CD14-positive monocyte (primary cell): ENCODE measurements at regions not wholly inside any gene's neighbourhood (a gene's known extent, or its start where the extent isn't known, plus 50 kb on each side); places are given as distances from the start of the nearest gene placed in this dataset.

Experiments used
- DNase-seq, 3 donors: peaks; one replicate each; pipeline ENCODE4 v3.0.0-alpha.2; 2011 to 2022
- H2AFZ ChIP-seq: 2 replicates; pipeline ENCODE4 v1.6.0; 2012; ENCODE audit warnings: mild to moderate bottlenecking, low read depth, low read length, inconsistent platforms; ENCODE audit not compliant: insufficient read depth, poor library complexity, severe bottlenecking
- H3K27ac ChIP-seq, 2 donors: 1 replicate in 1 of 2; 2 replicates in 1 of 2; pipeline ENCODE4 v1.5.1; 2012 to 2013; ENCODE audit warnings: low read length in 2 of 2, control low read depth in 1 of 2, inconsistent platforms in 1 of 2, low read depth in 1 of 2, mild to moderate bottlenecking in 1 of 2
- H3K27me3 ChIP-seq, 2 donors: one replicate each; pipeline versions ENCODE4 v1.6.0 to v1.6.1; 2011 to 2013; ENCODE audit warnings: low read length in 2 of 2; ENCODE audit not compliant: control insufficient read depth in 2 of 2, insufficient read depth in 2 of 2
- H3K36me3 ChIP-seq, 2 donors: replicated peaks in 1 of 2; 1 replicate in 1 of 2; 2 replicates in 1 of 2; pipeline versions ENCODE4 v1.5.1 to v1.6.1; 2012 to 2013; ENCODE audit warnings: low read length in 2 of 2, control low read depth in 1 of 2, inconsistent platforms in 1 of 2, mild to moderate bottlenecking in 1 of 2; ENCODE audit not compliant: insufficient read depth in 2 of 2, control insufficient read depth in 1 of 2
- H3K4me1 ChIP-seq, 2 donors: 1 replicate in 1 of 2; 2 replicates in 1 of 2; pipeline versions ENCODE4 v1.5.1 to v1.6.1; 2012 to 2013; ENCODE audit warnings: low read length in 2 of 2, control low read depth in 1 of 2, inconsistent platforms in 1 of 2, mild to moderate bottlenecking in 1 of 2, moderate library complexity in 1 of 2; ENCODE audit not compliant: insufficient read depth in 2 of 2, control insufficient read depth in 1 of 2
- H3K4me2 ChIP-seq: replicated peaks from 2 replicates; pipeline ENCODE3; 2012; ENCODE audit warnings: low read length, moderate library complexity, mild to moderate bottlenecking; ENCODE audit not compliant: poor library complexity, severe bottlenecking; ENCODE audit errors: extremely low read depth
- H3K4me3 ChIP-seq, 3 experiments: fragments of 200-600 bp in 1 of 3; sonication (generic) in 1 of 3; replicated peaks in 1 of 3; 1 replicate in 2 of 3; 2 replicates in 1 of 3; pipeline ENCODE4 v1.5.1; 2011 to 2013; ENCODE audit warnings: low read length in 3 of 3, mild to moderate bottlenecking in 3 of 3, control low read depth in 2 of 3, low read depth in 2 of 3, inconsistent platforms in 1 of 3, moderate library complexity in 1 of 3
- H3K79me2 ChIP-seq: 2 replicates; pipeline ENCODE4 v1.6.0; 2012; ENCODE audit warnings: mild to moderate bottlenecking, control low read depth, inconsistent platforms, low read length, moderate library complexity; ENCODE audit not compliant: insufficient read depth
- H3K9ac ChIP-seq: 2 replicates; pipeline ENCODE4 v1.6.0; 2017; ENCODE audit warnings: low read length, mild to moderate bottlenecking; ENCODE audit not compliant: insufficient read depth, poor library complexity, severe bottlenecking
- H3K9me3 ChIP-seq, 2 donors: replicated peaks in 1 of 2; 1 replicate in 1 of 2; 2 replicates in 1 of 2; pipeline versions ENCODE4 v1.5.1 to v1.6.1; 2012 to 2013; ENCODE audit warnings: low read length in 2 of 2, control low read depth in 1 of 2; ENCODE audit not compliant: control insufficient read depth in 1 of 2, insufficient read depth in 1 of 2
- H4K20me1 ChIP-seq: 2 replicates; pipeline ENCODE4 v1.6.0; 2012; ENCODE audit warnings: mild to moderate bottlenecking, low read length, control low read depth, moderate library complexity; ENCODE audit not compliant: insufficient read depth
- H3K27ac Mint-ChIP-seq, 7 donors: one replicate each; pipeline ENCODE4 v1.8.0; 2020; ENCODE audit warnings: mild to moderate bottlenecking in 7 of 7, mixed read lengths in 7 of 7, moderate library complexity in 6 of 7, inconsistent platforms in 2 of 7
- H3K27me3 Mint-ChIP-seq, 3 donors: one replicate each; pipeline ENCODE4 v1.8.0; 2021 to 2022; ENCODE audit warnings: low read depth in 3 of 3, mild to moderate bottlenecking in 3 of 3, mixed read lengths in 3 of 3, moderate library complexity in 3 of 3, inconsistent platforms in 1 of 3
- H3K36me3 Mint-ChIP-seq, 2 donors: one replicate each; pipeline ENCODE4 v1.8.0; 2020; ENCODE audit warnings: mixed read lengths in 2 of 2, inconsistent platforms in 1 of 2, mild to moderate bottlenecking in 1 of 2
- H3K4me1 Mint-ChIP-seq: one replicate; pipeline ENCODE4 v1.8.0; 2020; ENCODE audit warnings: mild to moderate bottlenecking, mixed read lengths
- H3K4me3 Mint-ChIP-seq, 2 donors: one replicate each; pipeline ENCODE4 v1.8.0; 2020; ENCODE audit warnings: mild to moderate bottlenecking in 2 of 2, mixed read lengths in 2 of 2, moderate library complexity in 1 of 2
- H3K9me3 Mint-ChIP-seq, 7 donors: one replicate each; pipeline ENCODE4 v1.8.0; 2020 to 2022; ENCODE audit warnings: mixed read lengths in 7 of 7, mild to moderate bottlenecking in 6 of 7, moderate library complexity in 6 of 7, inconsistent platforms in 2 of 7
- WGBS: methylation state at CpG from one replicate; pipeline ENCODE4 v1.1.5; 2013; ENCODE audit warnings: missing lambda C conversion rate; ENCODE audit not compliant: insufficient coverage; 5-methylcytosine and 5-hydroxymethylcytosine counted together
- intact Hi-C, 2 donors: fragments of 100-400 bp; cut with micrococcal nuclease; formaldehyde crosslinking; loops; one replicate each; pipeline versions ENCODE4 v1.15.0 to v1.15.1; 2023
- TF ChIP-seq, protein P1 (sequence below): fragments of 200-600 bp; IDR thresholded peaks from one replicate; pipeline ENCODE4 v1.8.0; 2022; ENCODE audit warnings: antibody characterized with exemption, mild to moderate bottlenecking

- Mint-ChIP-seq H3K4me1 (no peaks in the 10 kb centered on the region), H3K27ac (no peak overlapping the region), H3K36me3 (no peaks in the 10 kb centered on the region), H3K9me3 (peaks cover 0 to 2% (median 0%) of the 10 kb centered on the region in 7 donors), H3K4me3 (no peak overlapping the region), H3K27me3 (peaks cover 0 to 2% (median 2%) of the 10 kb centered on the region in 3 donors)
- TF ChIP-seq, protein P1, sequence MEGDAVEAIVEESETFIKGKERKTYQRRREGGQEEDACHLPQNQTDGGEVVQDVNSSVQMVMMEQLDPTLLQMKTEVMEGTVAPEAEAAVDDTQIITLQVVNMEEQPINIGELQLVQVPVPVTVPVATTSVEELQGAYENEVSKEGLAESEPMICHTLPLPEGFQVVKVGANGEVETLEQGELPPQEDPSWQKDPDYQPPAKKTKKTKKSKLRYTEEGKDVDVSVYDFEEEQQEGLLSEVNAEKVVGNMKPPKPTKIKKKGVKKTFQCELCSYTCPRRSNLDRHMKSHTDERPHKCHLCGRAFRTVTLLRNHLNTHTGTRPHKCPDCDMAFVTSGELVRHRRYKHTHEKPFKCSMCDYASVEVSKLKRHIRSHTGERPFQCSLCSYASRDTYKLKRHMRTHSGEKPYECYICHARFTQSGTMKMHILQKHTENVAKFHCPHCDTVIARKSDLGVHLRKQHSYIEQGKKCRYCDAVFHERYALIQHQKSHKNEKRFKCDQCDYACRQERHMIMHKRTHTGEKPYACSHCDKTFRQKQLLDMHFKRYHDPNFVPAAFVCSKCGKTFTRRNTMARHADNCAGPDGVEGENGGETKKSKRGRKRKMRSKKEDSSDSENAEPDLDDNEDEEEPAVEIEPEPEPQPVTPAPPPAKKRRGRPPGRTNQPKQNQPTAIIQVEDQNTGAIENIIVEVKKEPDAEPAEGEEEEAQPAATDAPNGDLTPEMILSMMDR: no peak
- Histone ChIP-seq H3K79me2 (no peaks in the 10 kb centered on the region), H3K4me1 (no peaks in the 10 kb centered on the region), H3K9ac (no peak overlapping the region), H3K4me3 (no peak overlapping the region), H3K27ac (no peak overlapping the region), H3K27me3 (no peaks in the 10 kb centered on the region), H4K20me1 (no peaks in the 10 kb centered on the region), H3K4me2 (no peak overlapping the region), H3K9me3 (no peaks in the 10 kb centered on the region), H2AFZ (no peak overlapping the region), H3K36me3 (no peaks in the 10 kb centered on the region)
- intact Hi-C loops: no loop called here
- DNase-seq: no peak
- 86% methylated on average over 1 of the region's 1 CpG for WGBS
Measured at GRCh38 chr22:22761606-22761962, 117.2 kb downstream of the GGTLC2 start.

DNA sequence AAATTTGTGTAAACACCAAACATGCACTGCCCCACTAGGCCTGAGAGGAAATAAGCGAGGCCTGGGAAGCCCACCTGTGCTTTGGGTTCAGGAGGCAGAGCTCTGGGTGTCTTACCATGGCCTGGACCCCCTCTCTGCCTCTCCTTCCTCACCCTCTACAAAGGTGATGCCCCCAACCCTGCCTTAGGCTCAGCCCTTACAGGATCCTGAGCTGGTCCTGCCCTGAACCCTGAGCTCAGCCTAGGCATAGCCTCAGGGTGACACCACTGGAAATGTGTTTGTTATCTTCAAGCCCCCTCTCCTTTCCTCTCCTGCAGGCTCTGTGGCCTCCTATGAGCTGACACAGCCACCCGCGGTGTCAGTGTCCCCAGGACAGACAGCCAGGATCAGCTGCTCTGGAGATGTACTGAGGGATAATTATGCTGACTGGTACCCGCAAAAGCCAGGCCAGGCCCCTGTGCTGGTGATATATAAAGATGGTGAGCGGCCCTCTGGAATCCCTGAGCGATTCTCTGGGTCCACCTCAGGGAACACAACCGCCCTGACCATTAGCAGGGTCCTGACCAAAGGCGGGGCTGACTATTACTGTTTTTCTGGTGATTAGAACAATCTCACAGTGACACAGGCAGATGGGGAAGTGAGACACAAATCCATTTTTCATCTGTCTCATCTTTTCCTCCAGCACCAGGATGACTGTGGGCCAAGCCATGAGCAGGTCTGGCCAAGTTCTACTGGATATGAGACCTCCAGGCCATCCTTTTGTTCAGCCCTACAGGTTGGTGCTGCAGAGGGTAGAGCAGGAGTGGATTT lies 117.8 kb downstream of the GGTLC2 start:
- Mint-ChIP-seq H3K36me3 (no peaks in the 10 kb centered on the region), H3K4me1 (no peaks in the 10 kb centered on the region), H3K27ac (peak overlapping the region in 1 of 7 donors; percentile 6), H3K27me3 (peaks cover 0 to 5% (median 2%) of the 10 kb centered on the region in 3 donors), H3K4me3 (no peak overlapping the region), H3K9me3 (peaks cover 0 to 2% (median 0%) of the 10 kb centered on the region in 7 donors)
- DNase-seq: no peak
- Histone ChIP-seq H3K4me2 (no peak overlapping the region), H3K36me3 (no peaks in the 10 kb centered on the region), H3K9me3 (no peaks in the 10 kb centered on the region), H4K20me1 (no peaks in the 10 kb centered on the region), H3K9ac (no peak overlapping the region), H3K79me2 (no peaks in the 10 kb centered on the region), H2AFZ (no peak overlapping the region), H3K4me3 (no peak overlapping the region), H3K27ac (no peak overlapping the region), H3K27me3 (no peaks in the 10 kb centered on the region), H3K4me1 (no peaks in the 10 kb centered on the region)
- intact Hi-C loops: no loop called here
- TF ChIP-seq, protein P1: no peak
- 83% methylated on average over 4 of the region's 8 CpGs for WGBS
